A673 (cell line): ENCODE measurements at regions not wholly inside any gene's neighbourhood (a gene's known extent, or its start where the extent isn't known, plus 50 kb on each side); places are given as distances from the start of the nearest gene placed in this dataset.
A peak's percentile ranks its signal among the peaks of the same experiment; 100 is the strongest.

Source experiments
- BruUV-seq: library from RNA; stranded (reverse); fragments of 400-500 nt; replicated peaks from 2 replicates; lab custom pipeline; 2021; lab: Mats Ljungman, UMichigan
- CTCF ChIA-PET: fragments of 300-600 bp; sonication (Branson Sonifier 250); formaldehyde crosslinking; loops from one replicate; lab custom pipeline; 2022; ENCODE audit warnings: antibody characterized with exemption; lab: Charles Lee
- POLR2A ChIA-PET: fragments of 300-600 bp; sonication (Branson Sonifier 250); formaldehyde crosslinking; loops from one replicate; lab custom pipeline; 2022; ENCODE audit warnings: antibody characterized with exemption; ENCODE audit not compliant: low non-redundant PET; lab: Charles Lee
- DNase-seq: peaks from one replicate; pipeline ENCODE4 v3.0.0-alpha.2; 2015; ENCODE audit warnings: low spot score
- H3K27ac ChIP-seq: fragments of 200-600 bp; sonication (generic); 2 replicates; pipeline ENCODE4 v1.5.1; 2016; ENCODE audit warnings: mixed run types, low read depth, mild to moderate bottlenecking, mixed read lengths, antibody characterized with exemption, low read length; ENCODE audit not compliant: poor library complexity, severe bottlenecking
- H3K27me3 ChIP-seq: fragments of 200-600 bp; sonication (generic); replicated peaks from 2 replicates; pipeline ENCODE4 v1.6.1; 2017; ENCODE audit warnings: mixed run types, low read depth, mild to moderate bottlenecking, mixed read lengths, antibody characterized with exemption, low read length; ENCODE audit not compliant: insufficient read depth, poor library complexity
- H3K36me3 ChIP-seq: fragments of 200-600 bp; sonication (generic); 2 replicates; pipeline ENCODE4 v1.6.1; 2016; ENCODE audit warnings: mixed run types, mild to moderate bottlenecking, mixed read lengths, antibody characterized with exemption, low read length; ENCODE audit not compliant: insufficient read depth, poor library complexity, severe bottlenecking
- H3K4me1 ChIP-seq: fragments of 200-600 bp; sonication (generic); 2 replicates; pipeline ENCODE4 v1.6.1; 2017; ENCODE audit warnings: mixed run types, mild to moderate bottlenecking, mixed read lengths, antibody characterized with exemption, low read length; ENCODE audit not compliant: insufficient read depth, poor library complexity, severe bottlenecking
- H3K4me3 ChIP-seq: fragments of 200-600 bp; sonication (generic); 2 replicates; pipeline ENCODE4 v1.5.1; 2016; ENCODE audit warnings: low read depth, mixed run types, mild to moderate bottlenecking, mixed read lengths, low read length; ENCODE audit not compliant: poor library complexity, severe bottlenecking
- H3K9me3 ChIP-seq: fragments of 200-600 bp; sonication (generic); 2 replicates; pipeline ENCODE4 v1.6.1; 2016; ENCODE audit warnings: mixed run types, low read depth, mild to moderate bottlenecking, mixed read lengths, antibody characterized with exemption, low read length; ENCODE audit not compliant: poor library complexity, severe bottlenecking
- CTCF ChIP-seq: fragments of 300-800, 200-600 bp; sonication (generic); conservative IDR thresholded peaks from 2 replicates; pipeline ENCODE4 v1.5.1; 2017; ENCODE audit warnings: low read depth, mild to moderate bottlenecking, antibody characterized with exemption, low read length, moderate library complexity, mixed read lengths
- EZH2 ChIP-seq: fragments of 200-600 bp; sonication (generic); IDR thresholded peaks from 2 replicates; pipeline ENCODE4 v1.6.1; 2017; ENCODE audit warnings: borderline replicate concordance, low read depth, mild to moderate bottlenecking, mixed read lengths, antibody characterized with exemption, low read length; ENCODE audit not compliant: poor library complexity, severe bottlenecking
- intact Hi-C: fragments of 100-400 bp; cut with micrococcal nuclease; formaldehyde crosslinking; loops from one replicate; pipeline ENCODE4 v1.10.0; 2022; ENCODE audit not compliant: unreplicated experiment

DNA sequence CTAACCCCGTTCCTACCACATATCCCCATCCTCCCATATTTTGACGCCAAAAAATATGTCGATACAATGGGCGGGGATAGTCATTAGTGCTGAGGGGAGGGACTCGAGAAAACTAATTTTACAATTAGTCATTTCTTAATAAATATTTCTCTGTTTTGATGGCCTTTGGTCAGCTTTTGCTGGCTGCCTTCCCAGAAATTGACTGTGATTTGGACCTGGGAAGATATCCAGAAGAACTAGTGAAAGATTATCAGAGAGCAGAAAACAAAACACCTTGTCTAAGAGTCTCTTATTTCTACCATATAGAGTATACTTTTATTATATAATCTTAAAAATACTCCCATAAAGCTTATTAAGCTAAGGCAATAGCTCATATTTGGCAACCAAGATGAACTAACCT, 247.6 kb downstream of the MRPL39 start:
- Histone ChIP-seq H3K4me3 (no peak overlapping the region), H3K27me3 (no peaks in the 10 kb centered on the region), H3K27ac (no peak overlapping the region), H3K36me3 (no peaks in the 10 kb centered on the region), H3K9me3 (no peaks in the 10 kb centered on the region), H3K4me1 (no peaks in the 10 kb centered on the region)
- ChIA-PET CTCF (no interaction called here), POLR2A (no interaction called here)
- BruUV-seq, result no TSS peak
- TF ChIP-seq EZH2 (no peak), CTCF (no peak)
- no peak for DNase-seq
- intact Hi-C loops, result no loop called here

DNA sequence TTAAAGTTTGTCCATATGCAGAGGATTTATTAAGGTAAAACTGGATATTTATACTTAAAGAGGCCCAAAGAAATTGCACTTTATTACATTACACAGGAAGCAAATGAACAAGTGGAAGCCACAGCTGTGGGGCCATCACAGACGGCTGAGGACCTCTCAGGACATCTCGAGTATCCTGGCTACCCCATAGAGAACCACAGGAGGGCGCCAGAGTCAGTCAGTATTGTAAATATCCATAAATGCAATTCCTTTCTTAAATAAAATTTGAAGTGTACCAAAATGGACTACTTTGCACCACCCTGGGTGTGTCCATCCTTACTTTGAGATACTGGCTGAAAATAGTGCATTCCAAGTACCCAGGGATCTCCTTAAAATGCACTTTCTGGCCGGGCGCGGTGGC, 257.2 kb downstream of the MRPL39 start:
- no peaks in the 10 kb centered on the region for H3K4me1 ChIP-seq

GRCh38 chr21:25343774-25344545, 263.3 kb downstream of the MRPL39 start:
- no peak overlapping the region for H3K27ac ChIP-seq

More for the DNA sequence above, 257.2 kb downstream of the MRPL39 start:
- intact Hi-C loops, result no loop called here
- H3K9me3 ChIP-seq, result no peaks in the 10 kb centered on the region
- POLR2A ChIA-PET, result no interaction called here
- TF ChIP-seq CTCF, result peak; percentile 67
- no peak for TF ChIP-seq EZH2
- BruUV-seq, result no TSS peak
- H3K27me3 ChIP-seq, result no peaks in the 10 kb centered on the region
- no peak overlapping the region for H3K27ac ChIP-seq
- no peaks in the 10 kb centered on the region for H3K36me3 ChIP-seq
- peak; percentile 39 for DNase-seq
- H3K4me3 ChIP-seq, result no peak overlapping the region
- CTCF ChIA-PET, result no interaction called here

More at GRCh38 chr21:25343774-25344545, 263.3 kb downstream of the MRPL39 start:
- no TSS peak for BruUV-seq
- POLR2A ChIA-PET, result no interaction called here
- H3K27me3 ChIP-seq, result no peaks in the 10 kb centered on the region
- H3K9me3 ChIP-seq, result no peaks in the 10 kb centered on the region
- TF ChIP-seq EZH2, result no peak
- no peak for TF ChIP-seq CTCF
- intact Hi-C loops, result no loop called here
- H3K4me1 ChIP-seq, result no peaks in the 10 kb centered on the region
- no peak overlapping the region for H3K4me3 ChIP-seq
- no peak for DNase-seq
- no peaks in the 10 kb centered on the region for H3K36me3 ChIP-seq
- CTCF ChIA-PET, result no interaction called here
